ENCODE measurements at regions not wholly inside any gene's neighbourhood (a gene's known extent, or its start where the extent isn't known, plus 50 kb on each side); places are given as distances from the start of the nearest gene placed in this dataset.

GRCh38 chr14:26081043-26081442 lies 516.8 kb downstream of the NOVA1 start:
- H3K4me3 ChIP-seq (ENCODE audit: low read length) = no peak overlapping the region

GRCh38 chr14:26078561-26078960 lies 519.3 kb downstream of the NOVA1 start:
- DNase-seq (ENCODE audit: low read depth) = no peak
- no peak for TF ChIP-seq CTCF (IDR thresholded peaks at IDR 0.05; ENCODE audit: insufficient read depth, low read depth, low read length, missing control alignments)
- no peak overlapping the region for H3K4me3 ChIP-seq (ENCODE audit: low read length)

More at GRCh38 chr14:26081043-26081442, 516.8 kb downstream of the NOVA1 start:
- no peak for DNase-seq (ENCODE audit: low read depth)
- no peak for TF ChIP-seq CTCF (IDR thresholded peaks at IDR 0.05; ENCODE audit: insufficient read depth, low read depth, low read length, missing control alignments)

GRCh38 chr14:26074892-26075291 lies 522.9 kb downstream of the NOVA1 start:
- DNase-seq (ENCODE audit: low read depth) = no peak
- TF ChIP-seq CTCF (IDR thresholded peaks at IDR 0.05; ENCODE audit: insufficient read depth, low read depth, low read length, missing control alignments) = no peak
- H3K4me3 ChIP-seq (ENCODE audit: low read length) = no peak overlapping the region

- no peak for DNase-seq (ENCODE audit: low read depth)
- H3K4me3 ChIP-seq (ENCODE audit: low read length) = no peak overlapping the region
- TF ChIP-seq CTCF (IDR thresholded peaks at IDR 0.05; ENCODE audit: insufficient read depth, low read depth, low read length, missing control alignments) = no peak
Observed at GRCh38 chr14:26070443-26070842, 527.4 kb downstream of the NOVA1 start.

GRCh38 chr14:26067786-26068459 lies 529.9 kb downstream of the NOVA1 start:
- no peak overlapping the region for H3K4me3 ChIP-seq (ENCODE audit: low read length)
- no peak for DNase-seq (ENCODE audit: low read depth)
- TF ChIP-seq CTCF (IDR thresholded peaks at IDR 0.05; ENCODE audit: insufficient read depth, low read depth, low read length, missing control alignments) = no peak

GRCh38 chr14:26067341-26067740 lies 530.5 kb downstream of the NOVA1 start:
- no peak for DNase-seq (ENCODE audit: low read depth)
- H3K4me3 ChIP-seq (ENCODE audit: low read length) = no peak overlapping the region
- TF ChIP-seq CTCF (IDR thresholded peaks at IDR 0.05; ENCODE audit: insufficient read depth, low read depth, low read length, missing control alignments) = no peak

GRCh38 chr14:26056036-26056616 lies 541.7 kb downstream of the NOVA1 start:
- H3K4me3 ChIP-seq (ENCODE audit: low read length) = no peak overlapping the region
- DNase-seq (ENCODE audit: low read depth) = no peak
- TF ChIP-seq CTCF (IDR thresholded peaks at IDR 0.05; ENCODE audit: insufficient read depth, low read depth, low read length, missing control alignments) = no peak

Data from epithelial cell of esophagus (primary cell).